B cell (primary cell): ENCODE measurements at regions not wholly inside any gene's neighbourhood (a gene's known extent, or its start where the extent isn't known, plus 50 kb on each side); places are given as distances from the start of the nearest gene placed in this dataset.

ENCODE experiments used
- ATAC-seq: fragments of 200-7000 bp; cut with Tn5 transposase; one replicate; pipeline ENCODE4 v1.10.0; 2021; ENCODE audit warnings: low read depth, mild to moderate bottlenecking, moderate number of reproducible peaks, moderate library complexity
- CTCF ChIA-PET: fragments of 350-600 bp; sonication (Branson Sonifier 250); formaldehyde crosslinking; loops from one replicate; lab custom pipeline; 2021; ENCODE audit warnings: antibody characterized with exemption, inconsistent platforms; lab: Charles Lee
- POLR2A ChIA-PET: fragments of 350-600 bp; sonication (Branson Sonifier 250); formaldehyde crosslinking; loops from one replicate; lab custom pipeline; 2021; ENCODE audit warnings: antibody characterized with exemption; lab: Charles Lee
- DNase-seq: peaks from one replicate; pipeline ENCODE4 v3.0.0; 2013
- H2AFZ ChIP-seq: 2 replicates; pipeline ENCODE4 v1.6.1; 2012; ENCODE audit warnings: mild to moderate bottlenecking, low read depth, low read length; ENCODE audit not compliant: insufficient read depth, poor library complexity, severe bottlenecking
- H3K27ac ChIP-seq, 2 donors: 1 replicate in 1 of 2; 2 replicates in 1 of 2; pipeline ENCODE4 v1.5.1; 2012 to 2013; ENCODE audit warnings: low read length in 2 of 2, mild to moderate bottlenecking in 2 of 2, moderate library complexity in 1 of 2
- H3K27me3 ChIP-seq, 4 experiments: fragments of 200-600 bp in 1 of 4; sonication (generic) in 1 of 4; replicated peaks in 1 of 4; 1 replicate in 2 of 4; 2 replicates in 2 of 4; pipeline versions ENCODE4 v1.6.1 to v1.7.0; 2013 to 2016; ENCODE audit warnings: low read length in 3 of 4, mild to moderate bottlenecking in 2 of 4, mixed read lengths in 1 of 4, moderate library complexity in 1 of 4; ENCODE audit not compliant: insufficient read depth in 4 of 4, control insufficient read depth in 3 of 4; ENCODE audit errors: control extremely low read depth in 1 of 4
- H3K36me3 ChIP-seq, 2 experiments: replicated peaks in 1 of 2; 1 replicate in 1 of 2; 2 replicates in 1 of 2; pipeline versions ENCODE4 v1.6.1 to v1.7.1; 2013; ENCODE audit warnings: low read length in 1 of 2; ENCODE audit not compliant: insufficient read depth in 2 of 2, control insufficient read depth in 1 of 2; ENCODE audit errors: control extremely low read depth in 1 of 2, extremely low read depth in 1 of 2
- H3K4me1 ChIP-seq, 2 donors: fragments of 200-600 bp in 1 of 2; sonication (generic) in 1 of 2; 1 replicate in 1 of 2; 2 replicates in 1 of 2; pipeline versions ENCODE4 v1.5.1 to v1.6.1; 2013 to 2017; ENCODE audit warnings: low read length in 2 of 2; ENCODE audit not compliant: control insufficient read depth in 2 of 2, insufficient read depth in 2 of 2
- H3K4me2 ChIP-seq: replicated peaks from 2 replicates; pipeline ENCODE3; 2012; ENCODE audit warnings: mild to moderate bottlenecking, low read depth, low read length; ENCODE audit not compliant: poor library complexity, severe bottlenecking
- H3K4me3 ChIP-seq, 5 experiments: fragments of 200-600 bp in 1 of 5; sonication (generic) in 1 of 5; 1 replicate in 3 of 5; 2 replicates in 2 of 5; pipeline versions ENCODE4 v1.5.1 to v1.7.0; 2011 to 2016; ENCODE audit warnings: low read length in 4 of 5, mild to moderate bottlenecking in 4 of 5, low read depth in 2 of 5, control low read depth in 1 of 5, moderate library complexity in 1 of 5; ENCODE audit not compliant: insufficient read depth in 1 of 5; ENCODE audit errors: control extremely low read depth in 1 of 5, extremely low read depth in 1 of 5
- H3K79me2 ChIP-seq: fragments of 200-600 bp; sonication (generic); one replicate; pipeline ENCODE4 v1.6.0; 2016; ENCODE audit warnings: low read length; ENCODE audit not compliant: control insufficient read depth, insufficient read depth
- H3K9ac ChIP-seq: fragments of 200-600 bp; sonication (generic); 2 replicates; pipeline ENCODE4 v1.6.1; 2017; ENCODE audit warnings: mild to moderate bottlenecking, low read length, moderate library complexity
- H3K9me3 ChIP-seq, 3 donors: one replicate each; pipeline versions ENCODE4 v1.6.1 to v1.7.1; 2013; ENCODE audit warnings: low read length in 2 of 3; ENCODE audit not compliant: control insufficient read depth in 2 of 3, insufficient read depth in 1 of 3; ENCODE audit errors: control extremely low read depth in 1 of 3
- H4K20me1 ChIP-seq: 2 replicates; pipeline ENCODE4 v1.6.0; 2012; ENCODE audit warnings: mild to moderate bottlenecking, low read length; ENCODE audit not compliant: insufficient read depth, control insufficient read depth, poor library complexity, severe bottlenecking
- H3K27ac Mint-ChIP-seq: one replicate; pipeline ENCODE4 v1.8.0; 2021; ENCODE audit warnings: mixed read lengths
- H3K27me3 Mint-ChIP-seq: one replicate; pipeline ENCODE4 v1.8.0; 2021; ENCODE audit warnings: mixed read lengths
- H3K4me1 Mint-ChIP-seq: one replicate; pipeline ENCODE4 v1.8.0; 2021; ENCODE audit warnings: mixed read lengths
- H3K4me3 Mint-ChIP-seq: one replicate; pipeline ENCODE4 v1.8.0; 2021; ENCODE audit warnings: mixed read lengths
- H3K9me3 Mint-ChIP-seq: one replicate; pipeline ENCODE4 v1.8.0; 2022; ENCODE audit warnings: mixed read lengths; ENCODE audit not compliant: insufficient read depth
- CTCF ChIP-seq: fragments of 200-600 bp; IDR thresholded peaks from one replicate; pipeline ENCODE4 v1.8.0; 2022; ENCODE audit warnings: antibody characterized with exemption, mild to moderate bottlenecking
- EZH2 ChIP-seq: IDR thresholded peaks from 2 replicates; pipeline ENCODE4 v1.6.1; 2012; ENCODE audit warnings: borderline replicate concordance, low read depth, mild to moderate bottlenecking, moderate library complexity, low read length; ENCODE audit not compliant: insufficient read depth, poor library complexity, severe bottlenecking
- WGBS: methylation state at CpG from one replicate; pipeline ENCODE4 v1.1.5; 2013; ENCODE audit warnings: missing lambda C conversion rate; ENCODE audit not compliant: insufficient coverage; 5-methylcytosine and 5-hydroxymethylcytosine counted together
- intact Hi-C: fragments of 100-400 bp; cut with micrococcal nuclease; formaldehyde crosslinking; loops from one replicate; pipeline ENCODE4 v1.10.0; 2022

- no peak overlapping the region for H3K4me3 ChIP-seq
- peaks cover 0 to 2% (median 0%) of the 10 kb centered on the region in 3 donors for H3K9me3 ChIP-seq
- ChIA-PET POLR2A (no interaction called here), CTCF (no interaction called here)
- no peak overlapping the region for H3K9ac ChIP-seq
- H3K27me3 ChIP-seq: no peaks in the 10 kb centered on the region
- H3K4me3 Mint-ChIP-seq: no peak overlapping the region
- H4K20me1 ChIP-seq: no peaks in the 10 kb centered on the region
- intact Hi-C loops: no loop called here
- H3K4me1 ChIP-seq: no peaks in the 10 kb centered on the region
- no peak overlapping the region for H3K4me2 ChIP-seq
- no peak for TF ChIP-seq EZH2
- no peak for TF ChIP-seq CTCF
- ATAC-seq: no peak
- no peak overlapping the region for H2AFZ ChIP-seq
- H3K4me1 Mint-ChIP-seq: no peaks in the 10 kb centered on the region
- WGBS: 83% methylated on average over 1 of the region's 6 CpGs
- H3K9me3 Mint-ChIP-seq: peaks cover 2% of the 10 kb centered on the region
- no peaks in the 10 kb centered on the region for H3K27me3 Mint-ChIP-seq
- H3K36me3 ChIP-seq: no peaks in the 10 kb centered on the region
- H3K27ac ChIP-seq: no peak overlapping the region
- DNase-seq: no peak
- no peaks in the 10 kb centered on the region for H3K79me2 ChIP-seq
- H3K27ac Mint-ChIP-seq: no peak overlapping the region
These were observed 117.0 kb upstream of the PRL start for GRCh38 chr6:22413681-22414311.

- no peak overlapping the region for H3K27ac ChIP-seq
- H2AFZ ChIP-seq: no peak overlapping the region
- no peaks in the 10 kb centered on the region for H3K4me1 ChIP-seq
- no peak overlapping the region for H3K4me3 Mint-ChIP-seq
- no peaks in the 10 kb centered on the region for H3K27me3 ChIP-seq
- WGBS: no CpG with 5 or more reads among the region's 1 CpG
- no peaks in the 10 kb centered on the region for H4K20me1 ChIP-seq
- H3K79me2 ChIP-seq: no peaks in the 10 kb centered on the region
- peaks cover 0 to 12% (median 0%) of the 10 kb centered on the region in 3 donors for H3K9me3 ChIP-seq
- no peak overlapping the region for H3K9ac ChIP-seq
- CTCF ChIA-PET: no interaction called here
- DNase-seq (no peak), ATAC-seq (no peak)
- no peak overlapping the region for H3K4me2 ChIP-seq
- TF ChIP-seq EZH2 (no peak), CTCF (no peak)
- H3K27me3 Mint-ChIP-seq: no peaks in the 10 kb centered on the region
- intact Hi-C loops: no loop called here
- H3K4me1 Mint-ChIP-seq: no peaks in the 10 kb centered on the region
- H3K9me3 Mint-ChIP-seq: peaks cover 12% of the 10 kb centered on the region
- H3K27ac Mint-ChIP-seq: no peak overlapping the region
- H3K36me3 ChIP-seq: no peaks in the 10 kb centered on the region
- H3K4me3 ChIP-seq: no peak overlapping the region
- POLR2A ChIA-PET: no interaction called here
These were observed 121.9 kb upstream of the PRL start for GRCh38 chr6:22418714-22419113.
